ENCODE measurements at regions not wholly inside any gene's neighbourhood (a gene's known extent, or its start where the extent isn't known, plus 50 kb on each side); places are given as distances from the start of the nearest gene placed in this dataset.

GRCh38 chr9:79955300-79955699, 383.5 kb downstream of the TLE4 start:
- DNase-seq, result no peak

GRCh38 chr9:79953908-79954307, 382.1 kb downstream of the TLE4 start:
- DNase-seq, result no peak

GRCh38 chr9:79952401-79952800, 380.6 kb downstream of the TLE4 start:
- DNase-seq, result no peak

GRCh38 chr9:79946712-79947111, 374.9 kb downstream of the TLE4 start:
- DNase-seq, result no peak

GRCh38 chr9:79945495-79945894, 373.7 kb downstream of the TLE4 start:
- DNase-seq, result no peak

- DNase-seq, result no peak
Observed at GRCh38 chr9:79945016-79945415, 373.3 kb downstream of the TLE4 start.

- no peak for DNase-seq
Observed at GRCh38 chr9:79940919-79941318, 369.2 kb downstream of the TLE4 start.

- DNase-seq, result no peak
Observed at GRCh38 chr9:79939819-79940218, 368.1 kb downstream of the TLE4 start.

- DNase-seq, result no peak
Observed at GRCh38 chr9:79936336-79936735, 364.6 kb downstream of the TLE4 start.

GRCh38 chr9:79929285-79929684, 357.5 kb downstream of the TLE4 start:
- DNase-seq, result no peak

- no peak for DNase-seq
Observed at GRCh38 chr9:79928661-79929223, 357.0 kb downstream of the TLE4 start.

GRCh38 chr9:79925326-79925725, 353.6 kb downstream of the TLE4 start:
- no peak for DNase-seq

- no peak for DNase-seq
Observed at GRCh38 chr9:79924836-79925235, 353.1 kb downstream of the TLE4 start.

- DNase-seq, result no peak
Observed at GRCh38 chr9:79917421-79917820, 345.7 kb downstream of the TLE4 start.

- DNase-seq, result no peak
Observed at GRCh38 chr9:79913867-79914266, 342.1 kb downstream of the TLE4 start.

- DNase-seq, result no peak
Observed at GRCh38 chr9:79912318-79913070, 340.7 kb downstream of the TLE4 start.

- no peak for DNase-seq
Observed at GRCh38 chr9:79911724-79912123, 340.0 kb downstream of the TLE4 start.

- no peak for DNase-seq
Observed at GRCh38 chr9:79902825-79903600, 331.2 kb downstream of the TLE4 start.

GRCh38 chr9:79900754-79901153, 329.0 kb downstream of the TLE4 start:
- no peak for DNase-seq

- DNase-seq, result no peak
Observed at GRCh38 chr9:79896390-79896980, 324.7 kb downstream of the TLE4 start.

GRCh38 chr9:79895232-79895631, 323.5 kb downstream of the TLE4 start:
- no peak for DNase-seq

GRCh38 chr9:79889369-79889768, 317.6 kb downstream of the TLE4 start:
- no peak for DNase-seq

- DNase-seq, result no peak
Observed at GRCh38 chr9:79885093-79885857, 313.5 kb downstream of the TLE4 start.

All from effector CD8-positive, alpha-beta T cell (primary cell).